Gastrocnemius medialis (tissue), 4 donors: ENCODE measurements at regions not wholly inside any gene's neighbourhood (a gene's known extent, or its start where the extent isn't known, plus 50 kb on each side); places are given as distances from the start of the nearest gene placed in this dataset.

ENCODE experiments used
- ATAC-seq, 2 donors: fragments of 150-250 bp; one replicate each; pipeline ENCODE4 v1.9.1; 2016
- DNase-seq, 2 donors: peaks; one replicate each; pipeline ENCODE4 v3.0.0-alpha.2; 2019
- H3K27ac ChIP-seq, 4 donors: fragments of 200-600 bp; sonication (generic); 1 replicate in 1 of 4; 2 replicates in 3 of 4; pipeline ENCODE4 v1.5.1; 2016 to 2018; ENCODE audit warnings: mild to moderate bottlenecking in 2 of 4, moderate library complexity in 1 of 4
- H3K27me3 ChIP-seq, 3 donors: fragments of 200-600 bp; sonication (generic) in 2 of 3; 1 replicate in 1 of 3; 2 replicates in 2 of 3; pipeline versions ENCODE4 v1.5.1 to v1.6.0; 2016 to 2019; ENCODE audit warnings: mild to moderate bottlenecking in 1 of 3, moderate library complexity in 1 of 3
- H3K36me3 ChIP-seq, 2 donors: fragments of 200-600 bp; sonication (generic) in 1 of 2; one replicate each; pipeline ENCODE4 v1.5.1; 2017 to 2018
- H3K4me1 ChIP-seq, 2 donors: fragments of 200-600 bp; sonication (generic) in 1 of 2; one replicate each; pipeline ENCODE4 v1.5.1; 2016 to 2017; ENCODE audit warnings: mild to moderate bottlenecking in 2 of 2
- H3K4me3 ChIP-seq, 4 donors: fragments of 200-600 bp; sonication (generic) in 3 of 4; 1 replicate in 1 of 4; 2 replicates in 3 of 4; pipeline ENCODE4 v1.5.1; 2016 to 2019; ENCODE audit warnings: mild to moderate bottlenecking in 2 of 4
- H3K9me3 ChIP-seq, 3 donors: fragments of 200-600 bp; sonication (generic) in 2 of 3; 1 replicate in 1 of 3; 2 replicates in 2 of 3; pipeline ENCODE4 v1.5.1; 2016 to 2019
- POLR2A ChIP-seq, 2 donors: fragments of 450-650 bp; IDR thresholded peaks; one replicate each; pipeline ENCODE4 v1.6.1; 2017; ENCODE audit warnings: antibody characterized with exemption in 2 of 2, mild to moderate bottlenecking in 2 of 2, moderate library complexity in 2 of 2
- in situ Hi-C, 4 donors: fragments of 200-750 bp; cut with MboI; loops; one replicate each; pipeline versions ENCODE4 v1.15.0 to v1.8.0; 2017; ENCODE audit warnings: low sequenced_read_pairs in 4 of 4
- intact Hi-C: fragments of 100-400 bp; cut with DNase I; formaldehyde crosslinking; loops from one replicate; pipeline ENCODE4 v1.15.1; 2023; ENCODE audit warnings: low total_unique reads
- microRNA counts, 2 donors: library from miRNA; unstranded; fragments of <30 nt; microRNA quantifications; one replicate each; lab custom pipeline; 2016
- microRNA-seq, 2 donors: library from miRNA; unstranded; fragments of <30 nt; microRNA quantifications; one replicate each; pipeline ENCODE4, GENCODE V29; 2016; ENCODE audit warnings: borderline replicate concordance in 2 of 2
- TF ChIP-seq, protein P1 (sequence below), 5 experiments: fragments of 450-650 bp in 3 of 5; fragments of 200-600 bp in 2 of 5; sonication (generic) in 2 of 5; IDR thresholded peaks in 4 of 5; conservative IDR thresholded peaks in 1 of 5; 1 replicate in 4 of 5; 2 replicates in 1 of 5; pipeline ENCODE4 v1.5.1; 2016 to 2019; ENCODE audit warnings: antibody characterized with exemption in 5 of 5, mild to moderate bottlenecking in 3 of 5, moderate library complexity in 3 of 5

DNA sequence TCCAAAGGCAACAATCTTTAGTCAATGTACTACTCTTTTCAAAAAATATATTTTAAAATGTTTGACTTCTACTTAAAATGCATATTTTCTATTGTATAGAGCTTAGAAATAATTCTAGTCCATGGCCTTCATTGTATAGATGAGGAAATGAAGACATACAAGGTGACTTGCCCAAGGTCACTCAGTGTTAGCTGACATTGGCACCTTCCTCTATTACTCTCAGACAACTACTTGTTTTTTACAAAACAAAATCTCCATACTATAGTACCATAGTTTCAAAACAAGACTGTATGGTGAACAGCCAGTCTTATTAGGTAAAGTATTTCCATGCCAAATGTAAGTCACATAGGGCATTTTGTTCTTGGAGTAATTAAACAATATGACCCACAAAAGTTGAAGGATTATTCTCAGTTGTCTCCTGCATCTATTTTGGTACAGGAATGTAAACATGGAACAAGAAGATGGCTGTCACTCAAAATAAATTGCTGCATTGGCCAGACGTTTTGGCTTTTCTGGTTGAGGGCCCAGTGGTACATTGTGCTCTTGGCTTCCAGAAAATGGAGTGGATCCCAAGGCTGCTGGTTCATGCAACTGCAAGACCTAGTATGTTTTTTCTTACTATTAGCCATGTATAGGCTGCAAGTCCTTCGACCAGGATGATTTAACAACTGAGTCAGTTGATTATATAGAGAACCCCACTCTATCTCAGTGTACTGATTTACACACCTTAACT is 54.3 kb upstream of the NOX3 start:
- TF ChIP-seq POLR2A (IDR thresholded peaks at IDR 0.05), result no peak
- intact Hi-C loops, result loop anchor here (2.0 kb wide), 1 partner anchor 19 kb away; no protein-coding TSS in a partner anchor
- Histone ChIP-seq H3K27me3 (no peaks in the 10 kb centered on the region), H3K27ac (peak overlapping the region; percentile 67 to 81 (median 71)), H3K4me1 (peaks cover 33 to 34% of the 10 kb centered on the region in 2 donors), H3K4me3 (no peak overlapping the region), H3K9me3 (no peaks in the 10 kb centered on the region), H3K36me3 (no peaks in the 10 kb centered on the region)
- DNase-seq, result peak; percentile 40 to 64
- ATAC-seq, result peak; percentile 89 to 91
- in situ Hi-C loops, result no loop called here

DNA sequence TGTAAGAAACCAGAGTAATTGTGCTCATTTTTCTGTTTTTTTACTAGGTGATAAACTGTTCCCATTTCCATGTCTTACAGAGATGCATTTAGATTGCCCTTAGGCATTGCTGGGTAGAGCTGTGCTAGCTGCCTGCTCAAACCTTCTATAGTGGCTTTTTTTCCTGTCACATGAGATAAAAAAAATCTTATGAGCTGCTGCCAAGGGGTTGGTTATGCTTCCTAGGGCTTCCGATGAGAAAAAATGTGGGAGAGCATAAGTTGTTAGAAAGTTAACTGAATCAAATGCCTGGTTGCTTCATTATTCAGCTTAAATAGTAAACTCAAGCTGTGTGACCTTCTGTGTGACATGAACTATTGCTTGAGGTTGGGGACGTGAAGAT is 50.0 kb upstream of the NOX3 start:
- intact Hi-C loops, result no loop called here
- in situ Hi-C loops, result no loop called here
- ATAC-seq (no peak), DNase-seq (no peak)
- Histone ChIP-seq H3K4me1 (peaks cover 26 to 34% of the 10 kb centered on the region in 2 donors), H3K36me3 (no peaks in the 10 kb centered on the region), H3K9me3 (peaks cover 0 to 3% (median 0%) of the 10 kb centered on the region in 3 donors), H3K27me3 (no peaks in the 10 kb centered on the region), H3K4me3 (no peak overlapping the region), H3K27ac (peak overlapping the region in 3 of 4 donors; percentile 21 to 53 (median 31))
- no peak for TF ChIP-seq POLR2A (IDR thresholded peaks at IDR 0.05)
- TF ChIP-seq, protein P1, sequence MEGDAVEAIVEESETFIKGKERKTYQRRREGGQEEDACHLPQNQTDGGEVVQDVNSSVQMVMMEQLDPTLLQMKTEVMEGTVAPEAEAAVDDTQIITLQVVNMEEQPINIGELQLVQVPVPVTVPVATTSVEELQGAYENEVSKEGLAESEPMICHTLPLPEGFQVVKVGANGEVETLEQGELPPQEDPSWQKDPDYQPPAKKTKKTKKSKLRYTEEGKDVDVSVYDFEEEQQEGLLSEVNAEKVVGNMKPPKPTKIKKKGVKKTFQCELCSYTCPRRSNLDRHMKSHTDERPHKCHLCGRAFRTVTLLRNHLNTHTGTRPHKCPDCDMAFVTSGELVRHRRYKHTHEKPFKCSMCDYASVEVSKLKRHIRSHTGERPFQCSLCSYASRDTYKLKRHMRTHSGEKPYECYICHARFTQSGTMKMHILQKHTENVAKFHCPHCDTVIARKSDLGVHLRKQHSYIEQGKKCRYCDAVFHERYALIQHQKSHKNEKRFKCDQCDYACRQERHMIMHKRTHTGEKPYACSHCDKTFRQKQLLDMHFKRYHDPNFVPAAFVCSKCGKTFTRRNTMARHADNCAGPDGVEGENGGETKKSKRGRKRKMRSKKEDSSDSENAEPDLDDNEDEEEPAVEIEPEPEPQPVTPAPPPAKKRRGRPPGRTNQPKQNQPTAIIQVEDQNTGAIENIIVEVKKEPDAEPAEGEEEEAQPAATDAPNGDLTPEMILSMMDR (IDR thresholded peaks at IDR 0.05 in 4 of 5, conservative IDR thresholded peaks at IDR 0.05 in 1 of 5), result no peak

MicroRNAs in the stretch of these regions (microRNA counts, 767-probe panel; counts per million panel counts)
- 356 to 448 counts per million in 2 donors for microRNA hsa-miR-1202 (lab: Ali Mortazavi, UCI)

Small RNA genes in the stretch of these regions (microRNA-seq; reads per million reads assigned to microRNA genes)
- gene MIR1202, result 0 reads per million in 2 donors
